GM21528 (cell line): ENCODE measurements at regions not wholly inside any gene's neighbourhood (a gene's known extent, or its start where the extent isn't known, plus 50 kb on each side); places are given as distances from the start of the nearest gene placed in this dataset.
"Not testable (repeated sequence)": the region's sequence is repeated elsewhere in the genome, so short reads cannot be mapped to it uniquely, and the experiment has no call there.

ENCODE experiments used
- ATAC-seq: cut with Tn5 transposase; IDR thresholded peaks from one replicate; pipeline ENCODE4 v1.9.1; 2021; ENCODE audit warnings: mild to moderate bottlenecking, moderate library complexity; ENCODE audit not compliant: unreplicated experiment, low FRiP score

- no peak for ATAC-seq
Measured at GRCh38 chr3:153783741-153784480, 337.3 kb upstream of the ARHGEF26 start.

DNA sequence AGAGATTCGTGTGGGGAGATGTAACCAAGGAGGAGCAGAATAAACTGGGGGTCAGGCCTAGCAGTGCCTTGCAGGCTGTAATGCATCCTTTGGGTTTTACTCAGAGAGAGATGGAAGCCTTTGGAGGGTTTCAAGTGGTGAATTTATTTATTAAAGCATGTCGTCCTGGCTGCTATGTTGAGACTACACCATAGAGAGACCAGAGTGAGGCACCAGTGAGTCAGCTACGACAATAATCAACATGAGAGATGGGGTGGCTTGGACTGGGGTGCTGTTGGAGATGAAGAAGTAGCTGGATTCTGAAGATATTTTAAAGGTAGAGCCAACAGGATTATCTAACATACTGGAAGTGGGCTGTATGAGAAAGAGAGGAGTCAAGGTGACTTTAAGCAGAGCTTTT lies 335.3 kb upstream of the ARHGEF26 start:
- no peak for ATAC-seq

DNA sequence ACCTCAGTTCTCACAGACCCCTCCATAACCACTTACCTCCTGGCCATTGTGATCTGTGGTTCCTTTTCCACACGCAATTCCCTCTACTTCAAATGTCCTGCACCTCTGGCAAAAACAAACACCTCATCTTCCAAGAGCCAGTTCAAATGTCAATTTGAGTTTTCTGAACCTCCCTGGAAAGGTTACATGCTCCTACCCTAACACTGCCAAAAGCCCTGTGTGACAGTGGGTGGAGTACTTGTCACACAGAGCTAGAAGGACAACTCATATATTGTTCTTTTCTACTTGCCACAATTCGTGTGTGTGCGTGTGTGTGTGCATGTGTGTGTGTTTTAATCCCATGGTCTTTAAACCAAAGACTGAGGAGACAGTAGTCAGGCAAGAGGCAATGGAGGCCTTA lies 331.8 kb upstream of the ARHGEF26 start:
- no peak for ATAC-seq

DNA sequence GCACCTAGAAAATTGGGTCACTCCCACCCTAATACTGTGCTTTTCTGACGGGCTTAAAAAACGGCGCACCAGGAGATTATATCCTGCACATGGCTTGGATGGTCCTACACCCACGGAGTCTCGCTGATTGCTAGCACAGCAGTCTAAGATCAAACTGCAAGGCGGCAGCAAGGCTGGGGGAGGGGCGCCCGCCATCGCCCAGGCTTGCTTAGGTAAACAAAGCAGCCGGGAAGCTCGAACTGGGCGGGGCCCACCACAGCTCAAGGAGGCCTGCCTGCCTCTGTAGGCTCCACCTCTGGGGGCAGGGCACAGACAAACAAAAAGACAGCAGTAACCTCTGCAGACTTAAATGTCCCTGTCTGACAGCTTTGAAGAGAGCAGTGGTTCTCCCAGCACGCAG lies 324.1 kb upstream of the ARHGEF26 start:
- ATAC-seq, result not testable (repeated sequence)

DNA sequence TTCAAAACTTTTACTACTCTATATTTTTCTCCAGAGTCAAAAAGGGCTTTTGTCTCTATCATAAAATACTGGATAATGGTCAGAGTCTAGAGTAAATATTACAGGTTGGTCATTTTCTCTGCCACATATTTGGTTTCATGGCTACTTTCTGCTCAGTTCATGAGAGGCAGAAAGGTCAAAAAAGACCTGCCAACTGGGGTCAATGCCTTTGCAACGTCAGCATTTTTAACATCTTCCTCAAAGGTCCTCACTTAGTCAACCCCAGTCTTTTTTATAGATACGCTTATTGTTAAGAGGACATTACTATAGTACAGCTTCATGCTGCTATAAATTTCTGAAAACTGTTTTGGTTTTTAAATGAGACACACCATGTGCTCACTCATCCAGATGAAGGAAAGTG lies 312.1 kb upstream of the ARHGEF26 start:
- ATAC-seq, result no peak

DNA sequence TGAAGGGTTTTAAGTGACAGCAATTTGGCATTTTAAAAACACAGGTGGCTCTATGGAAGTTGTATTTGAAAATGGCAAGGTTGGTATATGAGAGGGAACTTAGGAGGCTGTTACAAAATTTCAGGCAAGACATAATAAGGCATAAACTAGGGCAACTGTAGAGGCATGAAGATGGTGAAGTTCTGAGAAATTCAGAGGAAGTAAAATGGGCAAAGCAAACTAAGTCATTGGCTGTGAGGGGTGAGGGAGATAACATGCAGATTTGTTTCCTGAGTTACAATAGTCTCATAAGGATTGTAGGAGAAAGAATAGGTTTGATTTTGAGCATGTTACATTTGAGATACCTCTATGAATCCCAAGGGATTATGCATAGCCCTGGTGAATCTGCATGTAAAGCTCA lies 302.9 kb upstream of the ARHGEF26 start:
- ATAC-seq, result no peak

DNA sequence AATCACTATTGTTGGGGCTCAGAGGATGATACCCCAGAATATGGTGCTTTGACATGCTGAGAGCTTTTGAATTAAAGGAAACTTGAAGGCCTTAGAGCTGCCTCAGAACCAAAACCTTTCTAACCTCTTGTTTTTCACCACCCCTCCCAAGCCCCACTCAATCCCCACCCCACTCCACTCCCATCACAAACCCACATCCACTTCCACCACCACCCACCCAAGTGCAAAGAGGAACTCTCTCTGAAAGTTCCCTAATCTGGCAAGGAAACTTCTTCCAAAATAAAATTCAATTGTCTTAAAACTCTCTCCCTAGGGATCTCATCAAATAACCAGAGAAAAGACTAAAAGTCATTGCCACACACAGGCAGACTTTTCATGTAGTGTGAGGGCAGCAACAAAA lies 301.2 kb upstream of the ARHGEF26 start:
- no peak for ATAC-seq

GRCh38 chr3:153828346-153828745 lies 292.8 kb upstream of the ARHGEF26 start:
- ATAC-seq, result not testable (repeated sequence)

DNA sequence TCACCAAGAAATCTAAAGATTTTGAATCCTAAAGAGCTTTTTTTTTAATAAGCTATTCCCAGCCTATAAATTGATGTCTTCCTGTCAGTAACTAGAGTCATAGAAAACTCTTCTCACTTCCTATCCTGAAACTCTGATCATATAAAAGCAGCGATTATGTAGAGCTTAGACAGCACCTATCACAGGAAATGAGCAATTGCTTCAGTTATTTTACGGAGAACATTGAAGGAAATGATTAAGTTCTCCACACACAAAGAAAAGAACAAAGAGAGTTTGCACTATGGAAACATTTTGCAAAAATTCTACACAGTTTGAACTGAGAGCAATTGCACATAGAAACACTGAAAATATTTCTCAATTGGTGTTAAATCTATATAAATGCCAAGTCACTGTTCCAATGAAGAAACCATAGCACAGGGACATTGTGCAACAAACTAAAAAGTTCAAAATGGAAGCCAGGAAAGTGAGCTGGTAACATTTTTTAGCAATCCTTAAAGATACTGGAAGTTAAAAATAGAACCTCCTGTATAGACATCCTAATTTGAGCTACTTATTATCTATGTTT lies 291.5 kb upstream of the ARHGEF26 start:
- ATAC-seq, result no peak

DNA sequence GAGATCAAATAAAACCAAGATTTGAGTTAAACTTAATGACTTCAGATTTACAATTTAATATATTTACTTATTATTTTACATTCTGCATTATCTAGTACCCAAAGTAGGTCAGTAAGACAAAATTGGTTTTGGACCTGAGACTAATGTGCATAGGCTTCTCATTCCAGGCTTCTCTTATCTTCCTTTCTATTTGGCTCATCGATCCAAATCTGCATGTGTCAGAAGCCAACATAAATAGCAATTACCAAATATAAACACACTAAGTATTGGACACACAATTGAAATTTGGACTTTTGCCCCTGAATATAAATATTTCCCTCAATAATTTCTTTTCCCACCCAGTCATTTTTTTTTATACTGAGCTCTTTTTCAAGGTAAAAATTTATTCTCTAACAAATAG lies 290.6 kb upstream of the ARHGEF26 start:
- ATAC-seq, result no peak

GRCh38 chr3:153835540-153835939 lies 285.6 kb upstream of the ARHGEF26 start:
- ATAC-seq, result no peak

GRCh38 chr3:153840487-153840886 lies 280.7 kb upstream of the ARHGEF26 start:
- no peak for ATAC-seq

DNA sequence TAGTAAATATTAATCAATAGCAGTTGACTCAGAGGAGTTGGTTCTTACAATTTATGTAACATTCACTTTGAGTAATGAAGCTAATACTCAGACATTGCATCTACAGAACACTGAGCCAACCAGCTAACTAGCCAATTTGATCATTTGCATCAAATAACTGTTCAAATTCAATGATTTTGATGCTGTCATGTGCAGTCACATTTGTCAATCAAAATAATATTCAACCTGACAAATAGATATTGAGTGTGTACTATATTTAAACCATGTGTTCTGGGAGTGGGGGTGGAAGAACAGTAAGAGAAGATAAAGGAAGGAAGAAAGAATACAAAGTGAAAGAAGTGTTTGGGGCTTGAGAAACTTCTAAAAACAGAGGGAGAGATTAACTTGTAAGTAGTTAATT lies 277.2 kb upstream of the ARHGEF26 start:
- ATAC-seq, result no peak

- no peak for ATAC-seq
Measured at GRCh38 chr3:153845311-153845710, 275.9 kb upstream of the ARHGEF26 start.

DNA sequence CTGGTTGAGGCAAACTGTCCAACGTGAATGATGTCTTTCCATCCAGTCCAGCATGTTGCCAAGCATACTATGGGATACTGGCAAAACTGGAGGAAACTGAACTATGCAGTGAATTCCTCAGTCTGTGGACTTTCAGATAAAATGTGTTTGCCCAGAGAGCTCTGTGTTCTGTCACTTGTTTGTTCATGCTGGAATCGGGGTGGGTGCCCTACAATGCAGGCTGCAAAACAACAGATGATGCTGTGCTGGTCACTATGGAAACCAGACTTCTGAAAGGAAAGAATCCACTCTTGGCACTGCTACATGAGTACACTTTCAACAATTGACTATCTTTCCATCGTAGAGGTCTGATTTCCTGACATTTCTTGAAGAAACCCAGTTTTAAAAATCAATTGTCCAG lies 272.5 kb upstream of the ARHGEF26 start:
- no peak for ATAC-seq

DNA sequence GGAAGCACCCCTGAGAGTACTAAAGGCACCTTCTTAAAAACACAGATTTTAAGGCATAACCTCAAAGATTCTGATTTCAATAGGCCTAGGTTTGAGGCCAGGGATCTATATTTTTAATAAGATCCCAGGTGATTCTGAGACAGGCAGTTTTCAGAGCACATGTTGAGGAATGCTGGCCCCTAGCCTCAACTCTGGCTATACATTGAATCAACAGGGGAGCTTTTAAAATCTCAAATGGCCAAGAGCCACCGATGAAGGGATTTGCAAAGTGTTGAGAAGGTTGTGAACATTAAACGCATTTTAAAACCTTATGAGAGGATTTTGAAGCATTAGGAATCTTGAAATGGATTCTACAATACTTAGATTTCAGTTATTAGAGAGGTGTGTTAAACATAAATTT lies 268.8 kb upstream of the ARHGEF26 start:
- no peak for ATAC-seq

DNA sequence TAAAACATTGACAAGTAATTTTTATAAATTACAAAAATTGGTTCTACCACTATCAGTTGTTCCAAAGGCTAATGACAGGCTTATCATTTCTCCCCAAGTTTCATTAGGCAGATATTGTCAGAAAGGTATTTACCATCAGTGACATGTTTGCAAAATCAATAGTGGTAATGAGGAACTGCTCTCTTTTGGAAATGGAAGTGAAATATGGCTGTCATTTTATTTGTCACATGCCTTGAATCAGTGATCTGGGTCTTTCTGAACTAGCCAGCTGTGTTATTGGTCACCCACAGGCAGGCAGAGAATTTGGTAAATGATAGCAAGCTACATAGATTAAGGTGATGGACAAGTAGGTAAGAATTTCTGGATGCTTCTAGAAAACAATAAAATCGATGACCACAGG lies 268.0 kb upstream of the ARHGEF26 start:
- no peak for ATAC-seq

DNA sequence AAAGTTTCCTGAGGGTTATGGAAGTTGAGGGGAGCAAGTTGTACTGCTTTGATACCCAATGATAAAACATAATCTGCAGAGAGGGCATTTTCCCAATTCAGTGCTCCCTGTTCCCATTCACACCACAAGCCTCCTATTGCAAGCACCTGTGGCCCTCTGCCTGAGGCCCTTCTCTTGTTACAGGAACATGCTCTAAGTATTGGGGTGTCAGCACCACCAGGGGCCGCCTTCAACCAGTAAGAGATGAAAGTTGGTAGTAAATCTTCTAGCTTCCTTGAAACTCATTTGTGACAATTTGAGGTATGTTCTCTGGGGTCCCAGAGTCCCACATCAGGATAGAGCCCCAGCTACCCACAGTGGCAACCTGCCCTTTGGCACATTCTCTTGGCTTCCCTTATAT lies 265.4 kb upstream of the ARHGEF26 start:
- ATAC-seq, result no peak

DNA sequence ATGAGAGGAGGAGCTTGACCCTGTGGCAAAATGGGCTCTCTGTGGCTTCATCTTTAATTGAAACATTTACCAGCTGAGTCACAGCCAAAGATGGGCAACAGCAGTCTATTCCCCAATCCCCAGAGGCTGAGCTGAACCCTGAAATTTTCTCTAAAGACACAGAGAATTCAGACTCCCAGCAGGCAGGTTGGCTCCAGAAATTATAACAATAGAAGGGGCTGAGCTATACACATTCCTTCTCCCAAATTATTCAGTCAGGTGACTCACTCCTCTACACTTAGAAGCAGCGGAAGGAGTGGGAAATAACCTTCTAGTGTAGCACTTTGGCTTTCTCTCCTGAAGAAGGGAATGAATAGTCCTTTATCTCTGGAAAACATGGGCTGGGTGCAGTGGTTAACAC lies 264.3 kb upstream of the ARHGEF26 start:
- no peak for ATAC-seq

- ATAC-seq, result no peak
Measured at GRCh38 chr3:153864793-153865192, 256.4 kb upstream of the ARHGEF26 start.

GRCh38 chr3:153866901-153867300 lies 254.3 kb upstream of the ARHGEF26 start:
- no peak for ATAC-seq

- ATAC-seq, result not testable (repeated sequence)
Measured at GRCh38 chr3:153874348-153874747, 246.8 kb upstream of the ARHGEF26 start.
